ENCODE measurements at regions not wholly inside any gene's neighbourhood (a gene's known extent, or its start where the extent isn't known, plus 50 kb on each side); places are given as distances from the start of the nearest gene placed in this dataset.
"Not testable (repeated sequence)": the region's sequence is repeated elsewhere in the genome, so short reads cannot be mapped to it uniquely, and the experiment has no call there.

- no peak for DNase-seq
Measured at GRCh38 chr5:99068944-99069650, 140.3 kb upstream of the CHD1 start.

GRCh38 chr5:99063737-99064136 is 134.9 kb upstream of the CHD1 start:
- no peak for DNase-seq

- DNase-seq, result no peak
Measured at GRCh38 chr5:99061711-99062110, 132.9 kb upstream of the CHD1 start.

GRCh38 chr5:99061299-99061698 is 132.5 kb upstream of the CHD1 start:
- no peak for DNase-seq

- DNase-seq, result peak in 43 of 56 donors; percentile 1 to 82 (median 24)
Measured at GRCh38 chr5:99060306-99061261, 131.8 kb upstream of the CHD1 start.

- DNase-seq, result no peak
Measured at GRCh38 chr5:99059685-99060084, 130.9 kb upstream of the CHD1 start.

- DNase-seq, result no peak
Measured at GRCh38 chr5:99058466-99058865, 129.7 kb upstream of the CHD1 start.

- no peak for DNase-seq
Measured at GRCh38 chr5:99054972-99055371, 126.2 kb upstream of the CHD1 start.

- DNase-seq, result no peak
Measured at GRCh38 chr5:99045871-99046270, 117.1 kb upstream of the CHD1 start.

GRCh38 chr5:99043257-99043656 is 114.5 kb upstream of the CHD1 start:
- DNase-seq, result not testable (repeated sequence)

GRCh38 chr5:99037668-99038067 is 108.9 kb upstream of the CHD1 start:
- no peak for DNase-seq

GRCh38 chr5:99035942-99036341 is 107.1 kb upstream of the CHD1 start:
- DNase-seq, result no peak

- peak in 2 of 56 donors; percentile 3 to 14 for DNase-seq
Measured at GRCh38 chr5:99034336-99034735, 105.5 kb upstream of the CHD1 start.

GRCh38 chr5:99033014-99033900 is 104.5 kb upstream of the CHD1 start:
- DNase-seq, result no peak

- peak in 41 of 56 donors; percentile 2 to 80 (median 24) for DNase-seq
Measured at GRCh38 chr5:99032234-99033013, 103.6 kb upstream of the CHD1 start.

GRCh38 chr5:99030906-99031440 is 102.2 kb upstream of the CHD1 start:
- no peak for DNase-seq

GRCh38 chr5:99029172-99029571 is 100.4 kb upstream of the CHD1 start:
- DNase-seq, result no peak

- not testable (repeated sequence) for DNase-seq
Measured at GRCh38 chr5:99028170-99028569, 99.4 kb upstream of the CHD1 start.

GRCh38 chr5:99025298-99026045 is 96.7 kb upstream of the CHD1 start:
- DNase-seq, result no peak

- DNase-seq, result no peak
Measured at GRCh38 chr5:99023330-99023729, 94.5 kb upstream of the CHD1 start.

All from amygdala (tissue), 56 donors.